SJSA1 (cell line): ENCODE measurements at regions not wholly inside any gene's neighbourhood (a gene's known extent, or its start where the extent isn't known, plus 50 kb on each side); places are given as distances from the start of the nearest gene placed in this dataset.
"Not testable (repeated sequence)": the region's sequence is repeated elsewhere in the genome, so short reads cannot be mapped to it uniquely, and the experiment has no call there.

Source experiments
- DNase-seq, 2 experiments: peaks; one replicate each; pipeline ENCODE4 v3.0.0-alpha.2; 2015 to 2020; ENCODE audit warnings: low spot score in 2 of 2, low read depth in 1 of 2
- H3K27ac ChIP-seq: fragments of 250-450 bp; sonication (Bioruptor Pico); 2 replicates; pipeline ENCODE4 v1.5.1; 2020; ENCODE audit warnings: mild to moderate bottlenecking, moderate library complexity
- H3K27me3 ChIP-seq: fragments of 250-450 bp; sonication (Bioruptor Pico); replicated peaks from 2 replicates; pipeline ENCODE4 v1.5.1; 2020; ENCODE audit warnings: mild to moderate bottlenecking, moderate library complexity
- H3K36me3 ChIP-seq: fragments of 250-450 bp; sonication (Bioruptor Pico); 2 replicates; pipeline ENCODE4 v1.5.1; 2020; ENCODE audit warnings: mild to moderate bottlenecking
- H3K4me1 ChIP-seq: fragments of 250-450 bp; sonication (Bioruptor Pico); replicated peaks from 2 replicates; pipeline ENCODE4 v1.6.1; 2021; ENCODE audit warnings: mild to moderate bottlenecking
- H3K4me3 ChIP-seq: fragments of 250-450 bp; sonication (Bioruptor Pico); 2 replicates; pipeline ENCODE4 v1.5.1; 2020; ENCODE audit warnings: mild to moderate bottlenecking
- H3K9me3 ChIP-seq: fragments of 250-450 bp; sonication (Bioruptor Pico); replicated peaks from 2 replicates; pipeline ENCODE4 v1.5.1; 2020; ENCODE audit warnings: mild to moderate bottlenecking

DNA sequence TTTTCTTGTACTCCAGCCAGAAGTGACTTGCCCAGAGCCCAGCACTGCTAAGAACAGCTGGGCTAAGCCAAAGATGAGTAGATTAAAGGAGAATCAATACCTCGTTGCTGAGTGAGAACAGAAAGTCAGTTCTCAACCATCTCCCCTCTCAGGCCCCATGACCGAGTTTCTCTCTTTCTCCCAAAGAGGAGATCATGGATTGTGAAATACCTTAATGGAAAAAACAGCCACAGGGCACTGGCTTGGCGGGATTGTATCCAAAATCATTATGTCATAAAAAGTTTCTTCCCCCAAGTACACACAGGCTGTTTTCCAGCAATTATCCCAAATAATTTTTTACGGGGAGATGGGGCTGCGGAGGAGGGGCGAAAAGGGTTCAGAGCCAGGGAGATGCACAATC lies 111.8 kb upstream of the TMEM45B start:
- no peak overlapping the region for H3K4me3 ChIP-seq

DNA sequence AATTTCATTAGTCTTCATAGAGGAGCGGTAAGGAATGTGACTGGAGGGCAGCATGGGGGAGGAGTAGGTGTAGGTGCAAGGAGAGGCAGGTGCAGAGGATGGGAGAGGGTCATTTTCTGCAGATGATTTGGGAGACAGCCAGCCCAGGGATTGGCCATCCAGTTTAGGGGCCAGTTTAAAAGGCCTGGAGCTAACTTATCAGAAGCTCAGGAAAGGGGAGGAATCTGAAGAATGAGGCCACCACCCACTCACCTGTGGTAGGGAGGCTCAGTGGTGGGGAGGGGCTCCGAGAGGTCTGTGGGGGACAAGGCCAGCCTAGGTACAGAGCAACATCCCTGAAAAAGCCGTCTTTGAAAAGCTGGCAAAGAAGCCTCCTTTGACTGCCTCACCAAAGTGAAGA lies 110.8 kb upstream of the TMEM45B start:
- no peaks in the 10 kb centered on the region for H3K4me1 ChIP-seq
- no peak for DNase-seq
- H3K27me3 ChIP-seq = no peaks in the 10 kb centered on the region
- no peaks in the 10 kb centered on the region for H3K9me3 ChIP-seq
- no peak overlapping the region for H3K4me3 ChIP-seq
- H3K27ac ChIP-seq = no peak overlapping the region
- no peaks in the 10 kb centered on the region for H3K36me3 ChIP-seq

More for the DNA sequence above, 111.8 kb upstream of the TMEM45B start:
- Histone ChIP-seq H3K36me3 (no peaks in the 10 kb centered on the region), H3K4me1 (no peaks in the 10 kb centered on the region), H3K27ac (no peak overlapping the region), H3K9me3 (no peaks in the 10 kb centered on the region), H3K27me3 (no peaks in the 10 kb centered on the region)
- DNase-seq = no peak

DNA sequence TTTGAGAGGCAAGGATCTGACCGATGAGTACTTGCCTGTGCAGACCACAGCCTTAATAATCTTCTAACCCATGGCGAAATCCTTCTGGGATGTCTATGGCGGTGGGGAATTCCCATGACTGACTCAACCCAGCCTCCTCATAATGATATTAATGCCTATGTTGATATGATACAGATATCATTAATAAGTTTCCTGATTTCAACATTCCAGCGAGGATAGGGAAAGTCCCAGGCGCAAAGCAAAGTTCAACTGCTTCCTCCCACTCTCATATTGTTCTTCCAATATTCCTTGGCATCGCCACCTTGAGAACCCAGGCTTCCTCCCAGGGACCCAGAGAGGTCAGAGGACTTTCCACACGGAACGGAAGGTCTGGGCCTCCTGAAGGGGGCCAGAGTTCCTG lies 110.3 kb upstream of the TMEM45B start:
- Histone ChIP-seq H3K27me3 (no peaks in the 10 kb centered on the region), H3K36me3 (no peaks in the 10 kb centered on the region)

DNA sequence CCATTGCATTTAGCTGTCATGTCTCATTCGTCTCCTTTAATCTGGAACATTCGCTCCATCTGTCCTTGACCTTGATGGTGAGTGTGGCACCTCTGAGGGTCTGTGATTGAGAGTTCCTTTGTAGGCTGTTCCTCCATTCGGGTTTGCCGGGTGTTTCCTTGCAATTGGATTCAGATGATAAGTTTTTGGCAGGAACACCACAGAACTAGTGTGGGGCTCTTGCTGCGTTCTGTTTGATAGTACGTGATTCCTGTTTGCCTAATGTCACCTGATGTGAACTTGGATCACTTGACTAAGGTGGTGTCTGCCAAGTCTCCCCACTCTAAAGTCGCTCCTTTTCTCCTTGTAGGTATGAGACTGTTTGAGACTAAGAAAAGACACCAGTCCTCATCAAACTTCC lies 109.7 kb upstream of the TMEM45B start:
- H3K4me1 ChIP-seq = no peaks in the 10 kb centered on the region
- H3K4me3 ChIP-seq = no peak overlapping the region
- no peaks in the 10 kb centered on the region for H3K9me3 ChIP-seq
- no peak for DNase-seq
- no peak overlapping the region for H3K27ac ChIP-seq
- H3K27me3 ChIP-seq = no peaks in the 10 kb centered on the region
- H3K36me3 ChIP-seq = no peaks in the 10 kb centered on the region

More for the DNA sequence above, 110.3 kb upstream of the TMEM45B start:
- Histone ChIP-seq H3K4me3 (no peak overlapping the region), H3K4me1 (no peaks in the 10 kb centered on the region), H3K9me3 (no peaks in the 10 kb centered on the region), H3K27ac (no peak overlapping the region)
- DNase-seq = no peak

DNA sequence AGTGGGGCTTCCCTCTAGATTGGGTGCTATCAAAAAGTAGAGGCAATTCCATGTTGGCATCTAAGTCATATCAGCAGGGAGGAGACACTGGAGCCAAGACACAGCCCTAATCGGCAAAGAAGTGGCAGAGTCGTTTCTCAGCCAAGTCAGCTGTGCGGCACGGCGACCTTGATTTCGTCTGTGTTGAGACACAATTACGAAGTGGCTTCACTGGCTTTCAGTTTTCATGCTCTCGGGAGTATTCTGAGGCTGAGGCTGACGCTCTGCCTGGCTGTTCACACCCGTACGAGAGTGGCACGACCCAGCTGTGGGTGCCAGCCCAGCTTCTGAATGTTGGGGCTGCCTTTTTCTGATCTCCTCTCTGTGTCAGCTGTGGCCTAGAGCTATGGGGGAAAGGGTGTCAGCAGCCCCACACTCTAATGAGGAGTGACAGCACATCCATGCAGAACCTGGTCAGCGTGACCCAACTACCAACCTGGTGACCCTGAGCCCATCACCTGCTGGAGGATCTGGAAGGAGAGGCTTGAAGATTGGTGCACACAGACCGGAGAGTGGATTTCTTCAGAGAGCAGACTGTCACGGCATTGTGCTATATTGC lies 105.7 kb upstream of the TMEM45B start:
- H3K9me3 ChIP-seq = no peaks in the 10 kb centered on the region
- H3K4me3 ChIP-seq = no peak overlapping the region
- no peaks in the 10 kb centered on the region for H3K36me3 ChIP-seq
- no peaks in the 10 kb centered on the region for H3K27me3 ChIP-seq
- no peak overlapping the region for H3K27ac ChIP-seq
- DNase-seq = no peak
- H3K4me1 ChIP-seq = no peaks in the 10 kb centered on the region

DNA sequence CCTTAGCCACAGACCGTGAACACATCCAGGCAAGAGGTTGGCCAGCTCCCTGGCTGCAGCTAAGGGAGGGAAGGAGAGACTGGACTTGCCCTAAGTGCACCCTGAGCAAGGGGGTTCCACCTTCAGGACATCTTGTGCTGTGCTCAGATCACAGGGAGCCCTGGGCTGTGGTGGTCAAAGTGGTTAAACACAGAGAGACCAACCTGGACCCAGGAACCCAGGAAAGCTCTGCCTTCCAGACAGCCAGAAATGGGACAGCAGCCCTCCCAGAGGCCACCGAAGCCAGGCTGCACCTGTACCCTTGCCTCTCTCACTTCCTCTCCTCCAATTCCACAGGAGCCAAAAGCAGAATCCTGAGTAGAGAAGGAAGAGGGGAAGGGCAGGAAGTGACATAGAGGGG lies 105.2 kb upstream of the TMEM45B start:
- Histone ChIP-seq H3K27ac (no peak overlapping the region), H3K4me3 (no peak overlapping the region), H3K36me3 (no peaks in the 10 kb centered on the region), H3K27me3 (no peaks in the 10 kb centered on the region), H3K4me1 (no peaks in the 10 kb centered on the region), H3K9me3 (no peaks in the 10 kb centered on the region)
- no peak for DNase-seq

DNA sequence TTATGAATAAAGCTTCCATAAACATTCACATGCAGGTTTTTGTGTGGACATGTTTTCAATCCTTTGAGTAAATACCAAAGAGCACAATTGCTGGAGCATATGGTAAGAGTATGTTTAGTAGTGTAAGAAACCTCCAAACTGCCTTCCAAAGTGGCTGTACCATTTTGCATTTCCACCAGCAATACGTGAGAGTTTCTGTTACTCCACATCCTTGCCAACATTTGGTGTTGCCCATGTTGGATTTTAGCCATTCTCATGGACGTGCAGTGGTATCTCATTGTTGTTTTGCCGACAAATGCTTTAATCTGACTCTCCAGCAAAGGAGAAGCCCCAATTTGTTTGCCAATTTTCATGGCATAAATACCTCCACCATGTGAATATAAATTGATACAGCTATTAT lies 103.9 kb upstream of the TMEM45B start:
- H3K9me3 ChIP-seq = no peaks in the 10 kb centered on the region
- DNase-seq = no peak
- H3K27ac ChIP-seq = no peak overlapping the region
- H3K27me3 ChIP-seq = no peaks in the 10 kb centered on the region
- H3K36me3 ChIP-seq = no peaks in the 10 kb centered on the region
- H3K4me3 ChIP-seq = no peak overlapping the region
- no peaks in the 10 kb centered on the region for H3K4me1 ChIP-seq

DNA sequence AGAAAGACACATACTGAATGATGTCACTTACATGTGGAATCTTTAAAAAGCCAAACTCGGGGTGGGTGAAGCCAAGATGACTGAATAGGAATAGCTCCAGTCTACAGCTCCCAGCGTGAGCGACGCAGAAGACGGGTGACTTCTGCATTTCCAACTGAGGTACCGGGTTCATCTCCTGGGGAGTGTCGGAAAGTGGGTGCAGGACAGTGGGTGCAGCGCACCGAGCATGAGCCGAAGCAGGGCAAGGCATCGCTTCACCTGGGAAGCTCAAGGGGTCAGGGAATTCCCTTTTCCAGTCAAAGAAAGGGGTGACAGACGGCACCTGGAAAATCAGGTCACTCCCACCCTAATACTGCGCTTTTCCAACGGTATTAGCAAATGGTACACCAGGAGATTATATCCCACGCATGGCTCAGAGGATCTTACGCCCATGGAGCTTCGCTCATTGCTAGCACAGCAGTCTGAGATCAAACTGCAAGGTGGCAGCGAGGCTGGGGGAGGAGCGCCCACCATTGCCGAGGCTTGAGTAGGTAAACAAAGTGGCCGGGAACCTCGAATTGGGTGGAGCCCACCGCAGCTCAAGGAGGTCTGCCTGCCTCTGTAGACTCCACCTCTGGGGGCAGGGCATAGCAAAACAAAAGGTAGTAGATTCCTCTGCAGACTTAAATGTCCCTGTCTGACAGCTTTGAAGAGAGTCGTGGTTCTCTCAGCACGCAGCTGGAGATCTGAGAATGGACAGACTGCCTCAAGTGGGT lies 103.0 kb upstream of the TMEM45B start:
- not testable (repeated sequence) for H3K27ac ChIP-seq, H3K4me3 ChIP-seq, DNase-seq, H3K36me3 ChIP-seq, H3K9me3 ChIP-seq, H3K27me3 ChIP-seq, H3K4me1 ChIP-seq

DNA sequence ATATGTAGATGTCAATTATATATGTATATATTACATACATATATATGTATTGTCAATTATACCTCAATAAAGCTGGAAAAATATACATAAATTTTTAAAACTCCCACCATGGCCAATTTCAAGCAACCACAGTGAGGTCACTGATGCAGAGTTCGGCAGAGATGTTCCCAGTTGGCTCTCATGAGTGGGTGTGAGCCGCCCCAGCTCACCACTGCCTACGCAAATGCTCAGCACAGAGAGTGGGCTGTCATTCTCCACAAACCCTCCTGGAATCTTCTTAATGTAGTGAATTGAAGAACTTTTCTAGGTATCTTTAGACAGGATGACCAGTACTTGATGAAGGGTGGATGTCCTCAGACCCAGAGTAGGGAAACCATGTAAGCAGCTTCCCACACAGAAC lies 96.6 kb upstream of the TMEM45B start:
- Histone ChIP-seq H3K4me3 (no peak overlapping the region), H3K27ac (no peak overlapping the region), H3K4me1 (no peaks in the 10 kb centered on the region), H3K9me3 (no peaks in the 10 kb centered on the region), H3K36me3 (no peaks in the 10 kb centered on the region), H3K27me3 (no peaks in the 10 kb centered on the region)
- DNase-seq = no peak

DNA sequence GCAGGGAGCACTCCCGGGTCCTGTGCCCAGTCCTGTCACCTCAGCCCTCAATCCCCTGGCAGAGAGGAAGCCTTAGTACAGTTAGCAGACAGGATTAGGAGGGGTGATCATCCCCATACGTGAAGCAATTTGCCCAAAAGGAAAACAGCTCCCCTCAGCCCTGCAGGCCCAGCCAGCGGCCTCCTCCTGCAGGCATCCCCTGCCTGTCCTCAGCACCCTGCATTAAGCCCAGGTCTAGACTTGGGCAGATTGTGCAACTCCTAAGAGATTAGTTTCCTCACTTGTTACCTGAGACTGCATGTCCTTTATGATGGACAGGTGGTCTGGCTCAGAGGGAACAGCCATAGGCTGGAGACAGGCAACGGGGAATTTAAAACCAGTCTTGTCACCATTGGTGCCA lies 95.5 kb upstream of the TMEM45B start:
- Histone ChIP-seq H3K4me1 (no peaks in the 10 kb centered on the region), H3K9me3 (no peaks in the 10 kb centered on the region), H3K36me3 (no peaks in the 10 kb centered on the region), H3K27ac (no peak overlapping the region), H3K27me3 (no peaks in the 10 kb centered on the region), H3K4me3 (no peak overlapping the region)
- no peak for DNase-seq

DNA sequence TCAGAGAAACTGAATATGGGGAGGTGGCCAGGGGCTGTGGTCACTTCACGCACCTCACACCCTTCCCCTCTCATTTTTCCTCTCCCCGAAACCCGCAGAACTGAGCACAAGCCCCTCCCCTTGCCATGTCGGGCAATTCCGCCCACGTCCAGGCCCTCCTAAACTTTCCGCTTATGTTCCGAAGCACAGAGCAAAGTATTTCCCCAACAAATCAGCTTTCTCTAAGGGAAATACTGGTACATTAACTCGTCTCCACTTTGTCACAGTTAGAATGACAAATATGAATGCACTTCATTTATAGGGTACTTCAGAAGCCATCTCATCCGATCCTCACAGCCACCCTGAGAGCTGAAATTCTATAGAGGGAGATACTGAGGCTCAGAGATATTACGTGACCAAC lies 94.7 kb upstream of the TMEM45B start:
- H3K4me1 ChIP-seq = no peaks in the 10 kb centered on the region
- no peak overlapping the region for H3K4me3 ChIP-seq
- no peaks in the 10 kb centered on the region for H3K36me3 ChIP-seq
- no peaks in the 10 kb centered on the region for H3K27me3 ChIP-seq
- H3K9me3 ChIP-seq = no peaks in the 10 kb centered on the region
- DNase-seq = no peak
- no peak overlapping the region for H3K27ac ChIP-seq

DNA sequence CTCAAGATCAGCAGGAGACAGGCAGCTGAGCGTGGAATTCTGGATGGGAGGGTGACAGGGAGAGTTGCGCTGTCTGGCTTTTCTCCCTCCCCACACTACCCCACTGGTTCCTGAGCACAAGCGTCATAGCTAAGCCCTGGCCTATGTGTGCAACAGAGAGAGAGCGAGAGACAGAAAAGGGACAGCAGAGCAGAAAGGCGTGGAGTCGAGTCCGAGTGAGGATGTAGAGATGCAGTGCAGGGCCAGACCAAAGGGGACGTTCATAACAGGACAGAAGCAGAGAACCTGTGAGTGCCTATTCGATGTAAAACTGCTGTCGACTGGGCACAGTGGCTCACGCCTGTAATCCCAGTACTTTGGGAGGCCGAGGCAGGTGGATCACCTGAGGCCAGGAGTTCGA lies 94.0 kb upstream of the TMEM45B start:
- Histone ChIP-seq H3K27ac (no peak overlapping the region), H3K4me1 (no peaks in the 10 kb centered on the region), H3K36me3 (no peaks in the 10 kb centered on the region), H3K9me3 (no peaks in the 10 kb centered on the region), H3K4me3 (no peak overlapping the region), H3K27me3 (no peaks in the 10 kb centered on the region)
- no peak for DNase-seq

DNA sequence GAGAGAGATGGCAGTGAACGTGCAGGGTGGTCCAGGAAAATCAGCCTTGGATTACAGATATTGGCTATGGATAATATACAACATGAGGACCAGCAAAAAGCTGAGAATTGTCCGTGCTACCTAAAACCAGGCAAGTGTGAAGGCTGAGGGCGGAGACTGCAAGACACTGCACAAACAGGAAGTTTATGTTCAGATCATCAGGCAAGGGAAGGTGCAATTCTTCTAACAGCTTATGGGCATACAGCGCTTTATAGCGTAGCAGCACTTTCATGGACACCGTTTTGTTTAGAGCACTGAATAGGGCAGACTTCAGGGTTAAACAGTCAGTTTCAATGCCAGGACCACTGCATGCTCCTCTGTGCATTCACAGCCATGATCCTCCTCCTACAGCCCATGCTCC lies 93.1 kb upstream of the TMEM45B start:
- H3K9me3 ChIP-seq = no peaks in the 10 kb centered on the region
- H3K27me3 ChIP-seq = no peaks in the 10 kb centered on the region
- no peak overlapping the region for H3K27ac ChIP-seq
- no peaks in the 10 kb centered on the region for H3K4me1 ChIP-seq
- no peak overlapping the region for H3K4me3 ChIP-seq
- DNase-seq = no peak
- H3K36me3 ChIP-seq = no peaks in the 10 kb centered on the region

DNA sequence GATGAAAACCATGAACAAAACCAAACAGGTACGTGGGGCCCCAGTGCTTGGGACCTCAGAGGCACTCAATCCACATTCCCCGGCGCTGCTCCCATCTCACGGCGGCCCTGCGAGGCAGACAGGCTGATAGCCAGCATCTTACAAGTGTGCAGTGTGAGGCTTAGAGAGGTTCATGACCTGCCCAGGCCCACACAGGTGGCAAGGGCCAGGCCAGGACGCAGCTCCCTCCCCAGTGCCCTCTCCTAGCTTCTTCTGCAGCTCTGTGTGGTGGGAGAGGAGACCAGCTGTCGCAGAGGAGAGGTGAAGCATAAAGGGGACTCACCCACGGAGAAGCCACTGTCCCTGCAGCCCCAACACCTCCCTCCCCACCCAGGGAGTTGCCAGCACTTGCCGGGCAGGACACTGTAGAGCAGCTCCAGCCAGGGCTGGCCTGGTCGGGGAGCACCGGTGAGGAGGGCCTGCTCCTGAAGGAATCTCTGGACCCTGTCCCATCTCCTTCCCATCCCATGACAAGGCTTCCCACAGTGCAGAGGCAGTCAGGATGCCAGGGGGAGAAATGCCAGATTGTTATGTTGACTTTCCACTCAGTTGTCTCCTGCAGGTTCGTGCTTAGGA lies 92.4 kb upstream of the TMEM45B start:
- Histone ChIP-seq H3K4me1 (no peaks in the 10 kb centered on the region), H3K36me3 (no peaks in the 10 kb centered on the region), H3K27me3 (no peaks in the 10 kb centered on the region), H3K27ac (no peak overlapping the region), H3K9me3 (no peaks in the 10 kb centered on the region), H3K4me3 (no peak overlapping the region)
- DNase-seq = no peak
